HepG2 (cell line): ENCODE measurements at regions not wholly inside any gene's neighbourhood (a gene's known extent, or its start where the extent isn't known, plus 50 kb on each side); places are given as distances from the start of the nearest gene placed in this dataset.

Experiments used
- ATAC-seq: fragments of 200-7000 bp; cut with Tn5 transposase; 3 replicates; pipeline ENCODE4 v1.9.1; 2020; ENCODE audit warnings: mild to moderate bottlenecking, moderate library complexity
- BruUV-seq: library from RNA; stranded (reverse); fragments of 400-500 nt; replicated peaks from 2 replicates; lab custom pipeline; 2021; lab: Mats Ljungman, UMichigan
- CTCF ChIA-PET: fragments of 300-600 bp; formaldehyde crosslinking; extraction: SDS; loops from one replicate; lab custom pipeline; 2021; ENCODE audit warnings: low total read pairs, inconsistent platforms, low intra/inter-chr PET ratio; lab: Yijun Ruan, JAX
- POLR2A ChIA-PET: fragments of 350-600 bp; sonication (Branson Sonifier 250); formaldehyde crosslinking; loops from one replicate; lab custom pipeline; 2020; ENCODE audit warnings: antibody characterized with exemption, inconsistent platforms; lab: Yijun Ruan, JAX
- DNase-seq: peaks from one replicate; pipeline ENCODE4 v3.0.0-alpha.2; 2015; ENCODE audit warnings: low spot score
- FAIRE-seq: peaks from 3 replicates; lab custom pipeline; 2011; peaks lifted over from hg19 to GRCh38; lab: Jason Lieb, UNC
- H2AFZ ChIP-seq: one replicate; pipeline ENCODE4 v1.6.1; 2011; ENCODE audit warnings: low read length, inconsistent platforms
- H3K27ac ChIP-seq: fragments of 300-600 bp; 3 replicates; pipeline ENCODE4 v1.8.0; 2011; ENCODE audit warnings: mixed run types, mild to moderate bottlenecking, mixed read lengths, low read length, inconsistent platforms; ENCODE audit not compliant: insufficient read depth; ENCODE audit errors: extremely low read length
- H3K27me3 ChIP-seq, 2 experiments: fragments of 200-600 bp in 1 of 2; 2 replicates in 1 of 2; 3 replicates in 1 of 2; pipeline versions ENCODE4 v1.6.0 to v1.8.0; 2011; ENCODE audit warnings: low read length in 2 of 2, mild to moderate bottlenecking in 2 of 2, moderate library complexity in 2 of 2, inconsistent platforms in 1 of 2; ENCODE audit not compliant: insufficient read depth in 2 of 2, control insufficient read depth in 1 of 2
- H3K36me3 ChIP-seq, 2 experiments: fragments of 200-600 bp in 1 of 2; replicated peaks in 1 of 2; 2 replicates in 1 of 2; 3 replicates in 1 of 2; pipeline versions ENCODE4 v1.5.1 to v1.8.0; 2011; ENCODE audit warnings: low read length in 2 of 2, inconsistent platforms in 1 of 2; ENCODE audit not compliant: insufficient read depth in 2 of 2, control insufficient read depth in 1 of 2
- H3K4me1 ChIP-seq: 2 replicates; pipeline ENCODE4 v1.5.1; 2012; ENCODE audit warnings: low read length, inconsistent platforms; ENCODE audit not compliant: insufficient read depth
- H3K4me2 ChIP-seq: 2 replicates; pipeline ENCODE4 v1.6.0; 2011; ENCODE audit warnings: low read depth, low read length, inconsistent platforms
- H3K4me3 ChIP-seq, 3 experiments: fragments of 200-600 bp in 1 of 3; sonication (generic), shearing (Covaris generic) in 1 of 3; replicated peaks in 1 of 3; 2 replicates each; pipeline ENCODE4 v1.5.1; 2011 to 2016; ENCODE audit warnings: low read length in 3 of 3, inconsistent platforms in 2 of 3, low read depth in 2 of 3, mild to moderate bottlenecking in 2 of 3, control low read depth in 1 of 3, mixed read lengths in 1 of 3; ENCODE audit not compliant: insufficient read depth in 1 of 3
- H3K79me2 ChIP-seq: one replicate; pipeline ENCODE4 v1.6.1; 2011; ENCODE audit warnings: low read length, inconsistent platforms; ENCODE audit not compliant: insufficient read depth
- H3K9ac ChIP-seq: 2 replicates; pipeline ENCODE4 v1.6.0; 2011; ENCODE audit warnings: mild to moderate bottlenecking, low read depth, low read length, inconsistent platforms; ENCODE audit not compliant: insufficient read depth
- H3K9me3 ChIP-seq: 2 replicates; pipeline ENCODE4 v1.5.1; 2012; ENCODE audit warnings: mild to moderate bottlenecking, low read length
- H4K20me1 ChIP-seq: 2 replicates; pipeline ENCODE4 v1.6.0; 2011; ENCODE audit warnings: inconsistent platforms, mild to moderate bottlenecking, low read length, moderate library complexity; ENCODE audit not compliant: insufficient read depth
- AHDC1 ChIP-seq: sonication (generic); formaldehyde crosslinking; IDR thresholded peaks from 2 replicates; pipeline ENCODE4 v1.5.1; 2020; ENCODE audit warnings: mild to moderate bottlenecking, missing genetic modification reagents, borderline replicate concordance
- ATF5 ChIP-seq: sonication (generic); formaldehyde crosslinking; IDR thresholded peaks from 2 replicates; pipeline ENCODE4 v1.4.0; 2020; ENCODE audit warnings: mild to moderate bottlenecking, low read depth, missing genetic modification reagents
- HNRNPK ChIP-seq: fragments of 200-400 bp; formaldehyde crosslinking; IDR thresholded peaks from 2 replicates; pipeline ENCODE4 v1.6.1; 2018; ENCODE audit warnings: low read length, low read depth, moderate library complexity, mild to moderate bottlenecking; ENCODE audit not compliant: poor library complexity, severe bottlenecking
- KLF9 ChIP-seq: IDR thresholded peaks from 2 replicates; pipeline ENCODE4 v1.6.1; 2016; ENCODE audit warnings: low read depth
- NKX3-1 ChIP-seq: sonication (generic); formaldehyde crosslinking; IDR thresholded peaks from 2 replicates; pipeline ENCODE4 v1.5.0; 2020; ENCODE audit warnings: missing genetic modification reagents
- PPARG ChIP-seq: conservative IDR thresholded peaks from 2 replicates; pipeline ENCODE4 v1.6.1; 2016; ENCODE audit warnings: missing biosample characterization, missing genetic modification reagents
- SP2 ChIP-seq: sonication (generic); formaldehyde crosslinking; IDR thresholded peaks from 2 replicates; pipeline ENCODE4 v1.5.1; 2020; ENCODE audit warnings: mild to moderate bottlenecking, missing genetic modification reagents
- ZNF766 ChIP-seq: sonication (generic); formaldehyde crosslinking; IDR thresholded peaks from 2 replicates; pipeline ENCODE4 v1.5.0; 2020; ENCODE audit warnings: missing genetic modification reagents, borderline replicate concordance
- WGBS: methylation state at CpG from one replicate; pipeline ENCODE4 v1.1.6; 2017; ENCODE audit warnings: low lambda C conversion rate; 5-methylcytosine and 5-hydroxymethylcytosine counted together
- in situ Hi-C: cut with HindIII; loops from 2 replicates; pipeline ENCODE4 v1.10.0; 2017; ENCODE audit warnings: low pct_unique_long_range_greater_than_20kb; ENCODE audit not compliant: extremely low pct_ligation_motif_present
- intact Hi-C: fragments of 100-400 bp; cut with micrococcal nuclease; formaldehyde crosslinking; loops from one replicate; pipeline ENCODE4 v1.10.0; 2022; ENCODE audit not compliant: unreplicated experiment

- TF ChIP-seq ATF5 (no peak), AHDC1 (no peak), PPARG (CRISPR knock-in tag) (no peak), NKX3-1 (CRISPR knock-in tag) (no peak), HNRNPK (no peak), KLF9 (CRISPR knock-in tag) (no peak), SP2 (CRISPR knock-in tag) (no peak)
Measured at GRCh38 chr9:1156794-1157550, 106.8 kb downstream of the DMRT2 start (continued).

GRCh38 chr9:1157836-1158235, 107.7 kb downstream of the DMRT2 start:
- Histone ChIP-seq H4K20me1 (no peaks in the 10 kb centered on the region), H3K79me2 (no peaks in the 10 kb centered on the region), H3K9ac (no peak overlapping the region), H2AFZ (no peak overlapping the region), H3K9me3 (no peaks in the 10 kb centered on the region), H3K4me1 (no peaks in the 10 kb centered on the region), H3K4me3 (no peak overlapping the region), H3K36me3 (no peaks in the 10 kb centered on the region), H3K27me3 (no peaks in the 10 kb centered on the region), H3K4me2 (no peak overlapping the region), H3K27ac (no peak overlapping the region)
- CTCF ChIA-PET: no interaction called here
- 0% methylated on average over 1 of the region's 1 CpG for WGBS
- DNase-seq: no peak
- intact Hi-C loops (no loop called here), in situ Hi-C loops (no loop called here)
- no TSS peak for BruUV-seq
- FAIRE-seq: no peak
- TF ChIP-seq ZNF766 (CRISPR knock-in tag): no peak
- POLR2A ChIA-PET: no interaction called here
- ATAC-seq: no peak
